H1 (cell line): ENCODE measurements at regions not wholly inside any gene's neighbourhood (a gene's known extent, or its start where the extent isn't known, plus 50 kb on each side); places are given as distances from the start of the nearest gene placed in this dataset.

Experiments
- CTCF ChIA-PET: fragments of 300-600 bp; sonication (Branson Sonifier 250); formaldehyde crosslinking; loops from one replicate; lab custom pipeline; 2021; ENCODE audit not compliant: partially characterized antibody; lab: Charles Lee
- POLR2A ChIA-PET: fragments of 300-600 bp; sonication (Branson Sonifier 250); formaldehyde crosslinking; loops from one replicate; lab custom pipeline; 2021; ENCODE audit warnings: inconsistent platforms; ENCODE audit not compliant: partially characterized antibody; lab: Charles Lee
- DNase-seq, 2 experiments: peaks; one replicate each; pipeline versions ENCODE4 v3.0.0 to v3.0.0-alpha.2; 2010 to 2022; ENCODE audit warnings: low spot score in 2 of 2, low read depth in 1 of 2, mixed read lengths in 1 of 2
- FAIRE-seq: peaks from 2 replicates; lab custom pipeline; 2011; peaks lifted over from hg19 to GRCh38; lab: Jason Lieb, UNC
- H2AFZ ChIP-seq: 2 replicates; pipeline ENCODE4 v1.8.1; 2012; ENCODE audit warnings: low read length, inconsistent platforms
- H2AK5ac ChIP-seq: 2 replicates; pipeline ENCODE4 v1.6.1; 2013; ENCODE audit warnings: low read depth, low read length
- H2BK120ac ChIP-seq: replicated peaks from 2 replicates; pipeline ENCODE3; 2013; ENCODE audit warnings: low read depth, low read length, inconsistent platforms
- H2BK12ac ChIP-seq: 2 replicates; pipeline ENCODE4 v1.6.1; 2013; ENCODE audit warnings: low read depth, low read length
- H2BK15ac ChIP-seq: 2 replicates; pipeline ENCODE4 v1.6.1; 2013; ENCODE audit warnings: low read length
- H2BK20ac ChIP-seq: 2 replicates; pipeline ENCODE4 v1.6.1; 2013; ENCODE audit warnings: low read length
- H2BK5ac ChIP-seq: 2 replicates; pipeline ENCODE4 v1.6.1; 2013; ENCODE audit warnings: low read depth, low read length
- H3K14ac ChIP-seq: 2 replicates; pipeline ENCODE4 v1.6.1; 2013; ENCODE audit warnings: inconsistent platforms; ENCODE audit not compliant: insufficient read length
- H3K18ac ChIP-seq: 2 replicates; pipeline ENCODE4 v1.6.1; 2013; ENCODE audit warnings: low read length; ENCODE audit errors: extremely low read depth
- H3K23ac ChIP-seq: 2 replicates; pipeline ENCODE4 v1.6.1; 2013; ENCODE audit warnings: inconsistent platforms; ENCODE audit not compliant: insufficient read length
- H3K23me2 ChIP-seq: 2 replicates; pipeline ENCODE4 v1.6.1; 2013; ENCODE audit warnings: low read depth, low read length
- H3K27ac ChIP-seq: 2 replicates; pipeline ENCODE4 v1.6.1; 2011; ENCODE audit warnings: low read depth, low read length, inconsistent platforms
- H3K27me3 ChIP-seq, 4 experiments: replicated peaks in 1 of 4; 1 replicate in 1 of 4; 2 replicates in 3 of 4; pipeline versions ENCODE4 v1.6.1 to v1.8.1; 2011 to 2013; ENCODE audit warnings: low read length in 3 of 4, mild to moderate bottlenecking in 3 of 4, inconsistent platforms in 2 of 4, mixed read lengths in 2 of 4, moderate library complexity in 1 of 4; ENCODE audit not compliant: control insufficient read depth in 3 of 4, insufficient read depth in 3 of 4; ENCODE audit errors: extremely low read depth in 1 of 4
- H3K36me3 ChIP-seq, 4 experiments: 2 replicates each; pipeline versions ENCODE4 v1.6.1 to v1.8.1; 2011 to 2013; ENCODE audit warnings: mild to moderate bottlenecking in 4 of 4, low read length in 3 of 4, moderate library complexity in 2 of 4, control low read depth in 1 of 4, inconsistent platforms in 1 of 4; ENCODE audit not compliant: insufficient read depth in 4 of 4, control insufficient read depth in 2 of 4
- H3K4ac ChIP-seq: replicated peaks from 2 replicates; pipeline ENCODE3; 2013; ENCODE audit warnings: low read length, low read depth, mixed read lengths, inconsistent platforms; ENCODE audit not compliant: insufficient read length
- H3K4me1 ChIP-seq, 4 experiments: replicated peaks in 1 of 4; 1 replicate in 1 of 4; 2 replicates in 3 of 4; pipeline versions ENCODE4 v1.6.1 to v1.8.1; 2011 to 2013; ENCODE audit warnings: low read length in 3 of 4, inconsistent platforms in 2 of 4, mixed read lengths in 1 of 4; ENCODE audit not compliant: insufficient read depth in 4 of 4, control insufficient read depth in 3 of 4
- H3K4me2 ChIP-seq, 2 experiments: 2 replicates each; pipeline versions ENCODE4 v1.6.1 to v1.8.1; 2011 to 2013; ENCODE audit warnings: low read depth in 2 of 2, low read length in 2 of 2, control low read depth in 1 of 2, inconsistent platforms in 1 of 2, mild to moderate bottlenecking in 1 of 2; ENCODE audit not compliant: insufficient read depth in 1 of 2
- H3K4me3 ChIP-seq, 4 experiments: fragments of 200-600, 300-600 bp in 1 of 4; sonication (generic), shearing (Covaris generic), sonication (Bioruptor Twin) in 1 of 4; 2 replicates each; pipeline versions ENCODE4 v1.5.1 to v1.8.1; 2011 to 2016; ENCODE audit warnings: low read length in 4 of 4, low read depth in 3 of 4, control low read depth in 2 of 4, inconsistent platforms in 2 of 4, mild to moderate bottlenecking in 2 of 4, mixed read lengths in 1 of 4, moderate library complexity in 1 of 4; ENCODE audit not compliant: insufficient read depth in 2 of 4; ENCODE audit errors: extremely low read depth in 1 of 4
- H3K56ac ChIP-seq: replicated peaks from 2 replicates; pipeline ENCODE3; 2013; ENCODE audit warnings: low read depth, mild to moderate bottlenecking, mixed read lengths, low read length, inconsistent platforms; ENCODE audit not compliant: insufficient read length
- H3K79me1 ChIP-seq: 2 replicates; pipeline ENCODE4 v1.6.1; 2013; ENCODE audit warnings: low read depth, low read length, control low read depth
- H3K79me2 ChIP-seq, 2 experiments: 2 replicates each; pipeline versions ENCODE4 v1.6.1 to v1.8.1; 2012 to 2013; ENCODE audit warnings: low read length in 2 of 2, mild to moderate bottlenecking in 2 of 2, inconsistent platforms in 1 of 2; ENCODE audit not compliant: insufficient read depth in 2 of 2, control insufficient read depth in 1 of 2
- H3K9ac ChIP-seq, 4 experiments: replicated peaks in 1 of 4; 1 replicate in 1 of 4; 2 replicates in 3 of 4; pipeline versions ENCODE4 v1.6.1 to v1.8.1; 2011 to 2013; ENCODE audit warnings: low read depth in 3 of 4, low read length in 3 of 4, control low read depth in 2 of 4, mild to moderate bottlenecking in 2 of 4, moderate library complexity in 2 of 4, inconsistent platforms in 1 of 4; ENCODE audit errors: extremely low read depth in 1 of 4
- H3K9me3 ChIP-seq, 2 experiments: 2 replicates each; pipeline versions ENCODE4 v1.6.1 to v1.8.1; 2012 to 2013; ENCODE audit warnings: mild to moderate bottlenecking in 2 of 2, moderate library complexity in 2 of 2, control low read depth in 1 of 2, inconsistent platforms in 1 of 2, low read depth in 1 of 2, low read length in 1 of 2, mixed read lengths in 1 of 2; ENCODE audit not compliant: insufficient read depth in 2 of 2
- H4K20me1 ChIP-seq, 2 experiments: replicated peaks in 1 of 2; 2 replicates each; pipeline versions ENCODE3 to v1.8.1; 2011 to 2013; ENCODE audit warnings: inconsistent platforms in 2 of 2, low read length in 2 of 2, mild to moderate bottlenecking in 1 of 2; ENCODE audit not compliant: insufficient read depth in 2 of 2, control insufficient read depth in 1 of 2
- H4K5ac ChIP-seq: 2 replicates; pipeline ENCODE4 v1.6.1; 2013; ENCODE audit warnings: low read length, low read depth, mixed read lengths, inconsistent platforms; ENCODE audit not compliant: insufficient read length
- H4K8ac ChIP-seq: 2 replicates; pipeline ENCODE4 v1.8.0; 2013; ENCODE audit warnings: mild to moderate bottlenecking, moderate library complexity, low read length, inconsistent platforms; ENCODE audit not compliant: insufficient read depth; ENCODE audit errors: extremely low read depth
- H4K91ac ChIP-seq: replicated peaks from 2 replicates; pipeline ENCODE3; 2013; ENCODE audit warnings: low read length, mixed read lengths, inconsistent platforms; ENCODE audit not compliant: insufficient read length
- HDAC6 ChIP-seq: IDR thresholded peaks from one replicate; pipeline ENCODE4 v1.7.1; 2012; ENCODE audit warnings: low read depth, mild to moderate bottlenecking, inconsistent platforms, low read length, moderate library complexity
- MAFK ChIP-seq: IDR thresholded peaks from 2 replicates; pipeline ENCODE4 v1.6.1; 2012; ENCODE audit warnings: low read depth, mild to moderate bottlenecking, improper control_type of control experiment, low read length
- MAX ChIP-seq: IDR thresholded peaks from 2 replicates; pipeline ENCODE4 v1.6.1; 2012; ENCODE audit warnings: inconsistent platforms
- NRF1 ChIP-seq: IDR thresholded peaks from 2 replicates; pipeline ENCODE4 v1.6.1; 2011; ENCODE audit warnings: mild to moderate bottlenecking, low read depth, low read length, improper control_type of control experiment
- WGBS, 2 experiments: shearing (Covaris generic) in 1 of 2; methylation state at CpG; one replicate each; pipeline versions ENCODE4 v1.1.6 to v1.1.7; 2013 to 2015; ENCODE audit warnings: low lambda C conversion rate in 2 of 2, mixed read lengths in 2 of 2, inconsistent platforms in 1 of 2, low coverage in 1 of 2, missing lambda C conversion rate in 1 of 2; ENCODE audit not compliant: insufficient replicate concordance in 2 of 2, insufficient coverage in 1 of 2, insufficient read length in 1 of 2; ENCODE audit errors: extremely low coverage in 1 of 2, missing lambda C conversion rate in 1 of 2; 5-methylcytosine and 5-hydroxymethylcytosine counted together

- DNase-seq (no peak), FAIRE-seq (no peak)
- Histone ChIP-seq H2BK120ac (no peak overlapping the region), H3K4me1 (no peaks in the 10 kb centered on the region), H3K14ac (no peak overlapping the region), H3K4me3 (no peak overlapping the region), H2BK12ac (no peak overlapping the region), H3K9me3 (no peaks in the 10 kb centered on the region), H3K56ac (no peak overlapping the region), H4K8ac (no peak overlapping the region), H3K4me2 (no peak overlapping the region), H3K9ac (no peak overlapping the region), H4K91ac (no peak overlapping the region), H3K23ac (no peak overlapping the region), H2AK5ac (no peak overlapping the region), H3K79me1 (no peaks in the 10 kb centered on the region), H3K27ac (no peak overlapping the region), H3K23me2 (no peaks in the 10 kb centered on the region), H3K18ac (no peak overlapping the region), H4K20me1 (no peaks in the 10 kb centered on the region), H3K4ac (no peak overlapping the region), H2BK20ac (no peak overlapping the region), H2BK5ac (no peak overlapping the region), H2BK15ac (no peak overlapping the region), H3K36me3 (no peaks in the 10 kb centered on the region), H2AFZ (no peak overlapping the region), H3K27me3 (no peaks in the 10 kb centered on the region), H3K79me2 (no peaks in the 10 kb centered on the region), H4K5ac (no peak overlapping the region)
- CTCF ChIA-PET = no interaction called here
- WGBS, 2 experiments = 94% methylated on average over 2 of the region's 2 CpGs; no CpG with 5 or more reads in 1 of the 2 experiments
- POLR2A ChIA-PET = no interaction called here
- no peak for TF ChIP-seq MAX
- TF ChIP-seq NRF1 = no peak
- no peak for TF ChIP-seq HDAC6
- no peak for TF ChIP-seq MAFK
Measured at GRCh38 chr18:43780782-43781340, 503.6 kb upstream of the SYT4 start.
